ENCODE measurements at regions not wholly inside any gene's neighbourhood (a gene's known extent, or its start where the extent isn't known, plus 50 kb on each side); places are given as distances from the start of the nearest gene placed in this dataset.

GRCh38 chr16:88316151-88316550, 66.6 kb upstream of the ZNF469 start:
- peaks cover 18% of the 10 kb centered on the region for H3K27me3 Mint-ChIP-seq
- peaks cover 11 to 13% of the 10 kb centered on the region in 2 donors for H3K9me3 Mint-ChIP-seq
- no peak overlapping the region for H3K4me3 Mint-ChIP-seq
- no peaks in the 10 kb centered on the region for H3K4me1 Mint-ChIP-seq
- DNase-seq (no peak), ATAC-seq (no peak)
- H3K27ac Mint-ChIP-seq: no peak overlapping the region

GRCh38 chr16:88316941-88317612, 65.7 kb upstream of the ZNF469 start:
- H3K9me3 Mint-ChIP-seq: peaks cover 6% of the 10 kb centered on the region in 2 donors
- H3K4me3 Mint-ChIP-seq: no peak overlapping the region
- no peak overlapping the region for H3K27ac Mint-ChIP-seq

GRCh38 chr16:88317613-88317965, 65.2 kb upstream of the ZNF469 start:
- Mint-ChIP-seq H3K4me1 (no peaks in the 10 kb centered on the region), H3K27ac (no peak overlapping the region), H3K4me3 (no peak overlapping the region), H3K27me3 (peaks cover 18% of the 10 kb centered on the region), H3K9me3 (peaks cover under 1 to 1% of the 10 kb centered on the region in 2 donors)
- ATAC-seq (no peak), DNase-seq (no peak)

More at GRCh38 chr16:88316941-88317612, 65.7 kb upstream of the ZNF469 start:
- Mint-ChIP-seq H3K4me1 (no peaks in the 10 kb centered on the region), H3K27me3 (peaks cover 18% of the 10 kb centered on the region)
- ATAC-seq (no peak), DNase-seq (no peak)

GRCh38 chr16:88318051-88318450, 64.7 kb upstream of the ZNF469 start:
- DNase-seq (no peak), ATAC-seq (no peak)
- Mint-ChIP-seq H3K4me3 (no peak overlapping the region), H3K9me3 (no peaks in the 10 kb centered on the region), H3K4me1 (no peaks in the 10 kb centered on the region), H3K27me3 (peaks cover 18% of the 10 kb centered on the region), H3K27ac (no peak overlapping the region)

- no peak for ATAC-seq
- Mint-ChIP-seq H3K4me1 (no peaks in the 10 kb centered on the region), H3K9me3 (no peaks in the 10 kb centered on the region), H3K27me3 (peaks cover 15% of the 10 kb centered on the region), H3K27ac (no peak overlapping the region), H3K4me3 (no peak overlapping the region)
- DNase-seq: no peak
These were observed 64.2 kb upstream of the ZNF469 start for GRCh38 chr16:88318521-88318920.

GRCh38 chr16:88319116-88319965, 63.4 kb upstream of the ZNF469 start:
- Mint-ChIP-seq H3K4me1 (no peaks in the 10 kb centered on the region), H3K9me3 (no peaks in the 10 kb centered on the region), H3K27ac (peak overlapping the region in 1 of 2 donors; percentile 59), H3K4me3 (no peak overlapping the region), H3K27me3 (peaks cover 11% of the 10 kb centered on the region)
- ATAC-seq (no peak), DNase-seq (no peak)

- Mint-ChIP-seq H3K4me3 (no peak overlapping the region), H3K9me3 (no peaks in the 10 kb centered on the region), H3K27ac (no peak overlapping the region), H3K27me3 (peaks cover 11% of the 10 kb centered on the region), H3K4me1 (no peaks in the 10 kb centered on the region)
- DNase-seq (no peak), ATAC-seq (no peak)
These were observed 61.7 kb upstream of the ZNF469 start for GRCh38 chr16:88320947-88321634.

GRCh38 chr16:88321635-88322499, 60.9 kb upstream of the ZNF469 start:
- H3K9me3 Mint-ChIP-seq: no peaks in the 10 kb centered on the region
- ATAC-seq (no peak), DNase-seq (no peak)
- no peak overlapping the region for H3K4me3 Mint-ChIP-seq
- H3K27ac Mint-ChIP-seq: no peak overlapping the region
- H3K4me1 Mint-ChIP-seq: no peaks in the 10 kb centered on the region
- peaks cover 12% of the 10 kb centered on the region for H3K27me3 Mint-ChIP-seq

GRCh38 chr16:88322500-88322970, 60.2 kb upstream of the ZNF469 start:
- H3K27ac Mint-ChIP-seq: no peak overlapping the region
- no peak overlapping the region for H3K4me3 Mint-ChIP-seq
- no peaks in the 10 kb centered on the region for H3K9me3 Mint-ChIP-seq
- DNase-seq: no peak
- H3K27me3 Mint-ChIP-seq: peaks cover 14% of the 10 kb centered on the region
- no peak for ATAC-seq
- no peaks in the 10 kb centered on the region for H3K4me1 Mint-ChIP-seq

- H3K9me3 Mint-ChIP-seq: no peaks in the 10 kb centered on the region
- no peaks in the 10 kb centered on the region for H3K4me1 Mint-ChIP-seq
- no peak overlapping the region for H3K27ac Mint-ChIP-seq
- peaks cover 9% of the 10 kb centered on the region for H3K27me3 Mint-ChIP-seq
- DNase-seq (no peak), ATAC-seq (no peak)
- no peak overlapping the region for H3K4me3 Mint-ChIP-seq
These were observed 59.7 kb upstream of the ZNF469 start for GRCh38 chr16:88323041-88323440.

GRCh38 chr16:88323546-88324330, 59.0 kb upstream of the ZNF469 start:
- Mint-ChIP-seq H3K9me3 (no peaks in the 10 kb centered on the region), H3K27ac (no peak overlapping the region), H3K27me3 (peaks cover 6% of the 10 kb centered on the region), H3K4me1 (no peaks in the 10 kb centered on the region), H3K4me3 (no peak overlapping the region)
- ATAC-seq (no peak), DNase-seq (no peak)

- Mint-ChIP-seq H3K4me3 (no peak overlapping the region), H3K27me3 (peaks cover 6% of the 10 kb centered on the region), H3K27ac (no peak overlapping the region), H3K9me3 (no peaks in the 10 kb centered on the region), H3K4me1 (no peaks in the 10 kb centered on the region)
- ATAC-seq: no peak
- DNase-seq: no peak
These were observed 57.5 kb upstream of the ZNF469 start for GRCh38 chr16:88325087-88325750.

- no peak for DNase-seq
- Mint-ChIP-seq H3K27ac (peak overlapping the region in 1 of 2 donors; percentile 66), H3K4me3 (no peak overlapping the region), H3K27me3 (peaks cover 6% of the 10 kb centered on the region), H3K4me1 (no peaks in the 10 kb centered on the region), H3K9me3 (no peaks in the 10 kb centered on the region)
- ATAC-seq: no peak
These were observed 56.8 kb upstream of the ZNF469 start for GRCh38 chr16:88325976-88326375.

Data from stimulated activated naive CD8-positive, alpha-beta T cell treated with anti-CD3 and anti-CD28 coated beads, Interleukin-15, amount 100 ng/mL, for 72 hours (primary cell).